ENCODE measurements at regions not wholly inside any gene's neighbourhood (a gene's known extent, or its start where the extent isn't known, plus 50 kb on each side); places are given as distances from the start of the nearest gene placed in this dataset.

- FAIRE-seq, result no peak
- H2BK5ac ChIP-seq (ENCODE audit: low read depth, low read length), result no peak overlapping the region
- no peak overlapping the region for H2BK15ac ChIP-seq (ENCODE audit: low read length)
- peak overlapping the region in 1 of 4 experiments; percentile 16; a peak in 1 of 8 replicates for H3K4me3 ChIP-seq (ENCODE audit: extremely low read depth in 1 of 4, insufficient read depth in 2 of 4, low read depth in 3 of 4, low read length in 4 of 4)
- H2AK5ac ChIP-seq (ENCODE audit: low read depth, low read length), result no peak overlapping the region
- no peak overlapping the region for H3K4ac ChIP-seq (replicated peaks; ENCODE audit: insufficient read length, low read depth, low read length)
- no peak overlapping the region for H4K91ac ChIP-seq (replicated peaks; ENCODE audit: insufficient read length, low read length)
- no peak overlapping the region for H3K56ac ChIP-seq (replicated peaks; ENCODE audit: insufficient read length, low read depth, low read length)
- H3K9ac ChIP-seq (replicated peaks in 1 of 4; ENCODE audit: extremely low read depth in 1 of 4, low read depth in 3 of 4, low read length in 3 of 4), result no peak overlapping the region
- no peaks in the 10 kb centered on the region for H3K27me3 ChIP-seq (replicated peaks in 1 of 4; ENCODE audit: control insufficient read depth in 3 of 4, extremely low read depth in 1 of 4, insufficient read depth in 3 of 4, low read length in 3 of 4)
- H3K23ac ChIP-seq (ENCODE audit: insufficient read length), result no peak overlapping the region
- DNase-seq (ENCODE audit: low read depth in 1 of 2, low spot score in 2 of 2), result no peak
- H3K79me2 ChIP-seq (ENCODE audit: control insufficient read depth in 1 of 2, insufficient read depth in 2 of 2, low read length in 2 of 2), result no peaks in the 10 kb centered on the region
- no peak overlapping the region for H2BK20ac ChIP-seq (ENCODE audit: low read length)
- no peaks in the 10 kb centered on the region for H3K23me2 ChIP-seq (ENCODE audit: low read depth, low read length)
- no peak overlapping the region; the same call in 1 of the 2 replicates for H3K18ac ChIP-seq (ENCODE audit: extremely low read depth, low read length)
- peak overlapping the region; percentile 48 to 61; a peak in 3 of 4 replicates for H3K4me2 ChIP-seq (ENCODE audit: insufficient read depth in 1 of 2, low read depth in 2 of 2, low read length in 2 of 2)
- no peaks in the 10 kb centered on the region for H3K79me1 ChIP-seq (ENCODE audit: low read depth, low read length)
- ChIA-PET CTCF (ENCODE audit: partially characterized antibody) (interaction anchor here (1.5 kb wide), 1 partner anchor 10 kb away, joined by 5 read pairs; no protein-coding TSS in a partner anchor), POLR2A (ENCODE audit: partially characterized antibody) (interaction anchor here (0.9 to 1.0 kb wide), 2 partner anchors 41 to 81 kb away, joined by 3 to 5 read pairs; no protein-coding TSS in a partner anchor)
- H2AFZ ChIP-seq (ENCODE audit: low read length), result no peak overlapping the region
- no peaks in the 10 kb centered on the region for H3K9me3 ChIP-seq (ENCODE audit: insufficient read depth in 2 of 2, low read depth in 1 of 2, low read length in 1 of 2)
- peak overlapping the region; percentile 85 for H4K5ac ChIP-seq (ENCODE audit: insufficient read length, low read depth, low read length)
- WGBS, 2 experiments (ENCODE audit: extremely low coverage in 1 of 2, insufficient coverage in 1 of 2, insufficient read length in 1 of 2, insufficient replicate concordance in 2 of 2, low coverage in 1 of 2, low lambda C conversion rate in 2 of 2, missing lambda C conversion rate in 1 of 2), result 6% methylated on average over 1 of the region's 1 CpG; no CpG with 5 or more reads in 1 of the 2 experiments
- H3K4me1 ChIP-seq (replicated peaks in 1 of 4; ENCODE audit: control insufficient read depth in 3 of 4, insufficient read depth in 4 of 4, low read length in 3 of 4), result peaks cover 0 to 32% (median 14%) of the 10 kb centered on the region in 4 experiments
- peak overlapping the region; percentile 76 for H2BK120ac ChIP-seq (replicated peaks; ENCODE audit: low read depth, low read length)
- no peaks in the 10 kb centered on the region for H3K36me3 ChIP-seq (ENCODE audit: control insufficient read depth in 2 of 4, insufficient read depth in 4 of 4, low read length in 3 of 4)
- no peak overlapping the region for H2BK12ac ChIP-seq (ENCODE audit: low read depth, low read length)
- H3K27ac ChIP-seq (ENCODE audit: low read depth, low read length), result peak overlapping the region; percentile 33; the same call in 1 of the 2 replicates
- H4K20me1 ChIP-seq (replicated peaks in 1 of 2; ENCODE audit: control insufficient read depth in 1 of 2, insufficient read depth in 2 of 2, low read length in 2 of 2), result no peaks in the 10 kb centered on the region
- no peak overlapping the region for H3K14ac ChIP-seq (ENCODE audit: insufficient read length)
- H4K8ac ChIP-seq (ENCODE audit: extremely low read depth, insufficient read depth, low read length), result no peak overlapping the region
- TF ChIP-seq GABPA (IDR thresholded peaks at IDR 0.05; ENCODE audit: borderline replicate concordance, insufficient read depth, low read length), result no peak
Observed at GRCh38 chr7:26949319-26949718, 84.9 kb upstream of the SKAP2 start.
